GM18517 (cell line): ENCODE measurements at regions not wholly inside any gene's neighbourhood (a gene's known extent, or its start where the extent isn't known, plus 50 kb on each side); places are given as distances from the start of the nearest gene placed in this dataset.

Source experiments
- ATAC-seq: cut with Tn5 transposase; IDR thresholded peaks from one replicate; pipeline ENCODE4 v1.9.1; 2021; ENCODE audit warnings: mild to moderate bottlenecking, moderate library complexity; ENCODE audit not compliant: unreplicated experiment

DNA sequence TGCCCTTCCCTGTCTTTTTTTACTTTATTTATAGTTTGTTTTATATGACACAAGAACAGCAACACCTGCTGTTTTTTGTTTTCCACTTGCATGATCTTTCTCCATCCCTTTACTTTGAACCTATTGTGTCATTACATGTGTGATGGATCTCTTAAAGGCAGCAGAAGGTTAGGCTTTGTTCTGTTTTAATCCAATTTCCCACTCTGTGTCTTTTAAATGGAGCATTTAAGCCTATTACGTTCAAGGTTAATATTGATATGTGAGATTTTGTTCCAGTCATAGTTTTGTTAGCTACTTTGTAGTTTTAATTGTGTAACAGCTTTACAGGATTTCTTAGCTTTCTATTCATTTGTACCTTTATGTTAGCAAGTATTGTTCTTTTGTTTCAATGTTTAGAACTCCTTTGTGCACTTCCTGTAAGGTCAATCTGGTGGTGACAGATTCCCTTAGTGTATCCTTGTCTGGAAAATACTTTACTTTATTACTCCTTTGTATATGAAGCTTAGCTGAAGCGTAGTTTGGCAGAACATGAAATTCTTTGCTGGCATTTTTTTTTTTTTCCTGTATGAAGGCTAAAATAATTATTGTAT, 1443.0 kb upstream of the LRRTM1 start:
- no peak for ATAC-seq

- ATAC-seq = no peak
Observed at GRCh38 chr2:81739966-81740365, 1435.4 kb upstream of the LRRTM1 start.

DNA sequence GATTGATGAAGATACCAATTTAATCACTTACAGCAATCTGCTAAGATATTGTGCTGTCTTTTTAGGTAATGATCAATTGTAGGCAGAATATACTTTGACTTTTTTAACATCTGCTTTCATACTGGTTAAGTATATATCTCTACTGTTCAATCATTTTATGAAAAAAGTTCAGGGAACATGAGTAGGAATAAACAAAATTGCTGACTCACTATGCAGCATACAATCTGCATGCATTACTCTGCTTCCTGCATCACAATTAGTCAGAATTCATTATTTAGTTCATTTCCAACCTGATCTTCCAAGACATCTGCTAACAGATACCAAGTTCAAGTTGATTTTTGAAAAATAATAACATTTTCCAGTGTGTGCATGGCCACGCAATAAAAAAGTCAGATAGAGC, 1430.4 kb upstream of the LRRTM1 start:
- no peak for ATAC-seq

- ATAC-seq = no peak
Observed at GRCh38 chr2:81714817-81715216, 1410.3 kb upstream of the LRRTM1 start.

DNA sequence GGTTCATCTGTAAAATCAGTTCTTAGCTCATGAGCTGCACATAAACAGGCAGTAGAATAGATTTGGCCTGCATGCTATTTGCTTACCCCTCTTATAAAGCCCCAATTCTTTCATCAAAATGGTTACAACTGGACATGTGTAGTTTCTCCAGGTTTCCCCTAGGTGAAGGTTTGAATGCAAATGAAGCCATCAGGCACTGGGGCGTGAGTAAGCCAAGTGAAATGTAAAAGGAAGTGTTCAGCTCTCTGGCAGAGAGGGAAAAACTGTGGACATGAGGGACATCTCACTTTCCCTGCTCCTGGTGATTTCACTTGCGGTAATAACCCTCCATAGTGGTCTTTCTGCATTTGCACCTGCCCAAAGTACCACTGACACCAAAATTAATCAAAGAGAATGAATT, 1402.3 kb upstream of the LRRTM1 start:
- no peak for ATAC-seq

- no peak for ATAC-seq
Observed at GRCh38 chr2:81703831-81704230, 1399.3 kb upstream of the LRRTM1 start.

GRCh38 chr2:81692566-81692965, 1388.0 kb upstream of the LRRTM1 start:
- no peak for ATAC-seq

DNA sequence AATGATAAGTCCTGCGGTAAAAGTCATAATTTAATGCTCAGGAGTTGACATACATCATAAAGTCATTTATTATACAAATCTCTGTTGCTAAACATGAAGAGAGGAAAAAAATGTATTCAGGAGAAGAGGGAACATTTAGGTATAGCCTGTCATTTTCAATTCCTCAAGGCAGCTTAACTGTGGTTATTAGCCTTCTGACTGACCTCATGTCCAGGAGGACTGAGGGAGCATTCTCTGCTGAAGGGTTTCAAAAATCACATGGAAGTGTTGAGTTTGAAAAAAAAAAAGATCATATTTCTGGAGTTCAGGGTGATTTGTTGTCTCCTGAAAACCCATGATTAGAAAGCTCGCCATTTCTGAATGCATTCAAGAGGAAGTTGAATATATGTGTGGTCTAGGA, 1371.1 kb upstream of the LRRTM1 start:
- ATAC-seq = no peak

GRCh38 chr2:81672923-81673322, 1368.4 kb upstream of the LRRTM1 start:
- ATAC-seq = no peak

DNA sequence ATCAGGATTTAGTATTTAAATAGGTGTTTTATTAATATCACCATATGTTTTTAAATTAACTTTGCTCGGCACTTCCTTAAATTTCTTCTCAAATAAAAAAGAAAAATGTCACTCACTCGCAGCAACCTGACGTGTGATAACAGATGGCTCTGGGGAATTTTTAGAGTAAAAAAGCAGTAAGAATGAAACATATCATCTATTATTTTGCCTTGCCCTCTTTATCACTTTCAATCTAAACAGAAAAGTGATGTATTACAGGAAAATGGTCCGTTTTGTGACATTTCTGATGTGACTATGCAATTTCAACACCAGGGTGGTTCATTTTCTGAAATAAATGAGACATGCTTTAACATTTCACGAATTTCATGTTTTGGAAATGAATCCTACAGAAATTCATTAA, 1368.0 kb upstream of the LRRTM1 start:
- no peak for ATAC-seq

DNA sequence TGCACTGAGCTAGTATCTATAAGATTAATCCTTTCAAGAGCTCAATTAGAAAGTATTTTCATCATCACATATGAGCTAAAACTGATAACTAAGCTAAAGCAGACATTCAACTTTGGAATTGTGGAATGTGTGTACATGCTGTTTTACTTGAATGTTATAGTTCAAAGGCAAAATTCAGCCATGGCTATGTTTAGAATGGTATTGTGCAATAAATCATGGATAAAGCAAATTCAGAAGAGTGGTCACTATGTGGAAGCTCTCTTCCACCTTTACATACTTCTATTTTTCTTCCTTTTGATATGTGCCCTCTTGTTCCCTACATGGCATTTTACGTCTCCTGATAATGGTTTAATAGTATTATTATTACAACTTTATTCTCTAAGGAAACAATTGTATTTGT, 1366.3 kb upstream of the LRRTM1 start:
- ATAC-seq = no peak

DNA sequence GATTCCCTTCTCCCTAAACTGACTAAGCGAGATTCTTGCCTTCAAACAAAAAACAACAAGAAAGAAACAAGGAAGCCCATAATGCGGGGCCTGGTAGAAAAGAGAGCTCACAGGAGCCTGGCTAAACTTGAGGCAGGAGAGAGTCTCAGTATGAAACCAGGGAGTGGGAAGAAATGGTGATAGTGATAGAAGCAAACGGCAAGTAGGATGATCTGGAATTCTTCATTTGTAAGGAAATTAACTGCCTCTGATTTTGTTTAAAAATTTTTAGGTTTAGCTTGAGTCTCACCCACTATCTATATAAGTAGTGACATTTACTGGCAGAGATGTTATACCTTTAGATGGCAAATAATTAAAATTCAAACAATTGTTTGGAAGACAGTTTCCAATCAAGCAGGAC, 1356.5 kb upstream of the LRRTM1 start:
- no peak for ATAC-seq

GRCh38 chr2:81658227-81658626, 1353.7 kb upstream of the LRRTM1 start:
- ATAC-seq = no peak

- no peak for ATAC-seq
Observed at GRCh38 chr2:81650048-81650971, 1345.8 kb upstream of the LRRTM1 start.

DNA sequence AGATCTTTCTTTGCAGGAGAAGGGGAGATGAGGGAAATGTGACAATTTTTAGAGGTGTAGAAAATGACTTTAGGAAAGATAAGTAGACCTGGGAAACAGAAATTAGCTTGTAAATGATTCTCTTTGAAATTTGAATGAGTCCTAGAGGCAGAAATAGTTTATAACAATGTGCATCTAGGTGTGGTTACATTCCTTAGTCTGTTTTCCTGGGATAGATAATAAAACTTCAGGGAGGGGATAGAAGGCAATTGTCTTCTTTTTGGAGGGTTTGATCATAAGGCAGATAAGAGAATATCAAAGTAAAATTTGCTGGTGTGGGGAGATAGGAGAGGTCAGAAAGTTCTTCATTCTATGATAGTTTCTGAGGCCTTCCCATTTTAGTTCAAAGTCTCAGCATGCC, 1344.3 kb upstream of the LRRTM1 start:
- ATAC-seq = no peak

DNA sequence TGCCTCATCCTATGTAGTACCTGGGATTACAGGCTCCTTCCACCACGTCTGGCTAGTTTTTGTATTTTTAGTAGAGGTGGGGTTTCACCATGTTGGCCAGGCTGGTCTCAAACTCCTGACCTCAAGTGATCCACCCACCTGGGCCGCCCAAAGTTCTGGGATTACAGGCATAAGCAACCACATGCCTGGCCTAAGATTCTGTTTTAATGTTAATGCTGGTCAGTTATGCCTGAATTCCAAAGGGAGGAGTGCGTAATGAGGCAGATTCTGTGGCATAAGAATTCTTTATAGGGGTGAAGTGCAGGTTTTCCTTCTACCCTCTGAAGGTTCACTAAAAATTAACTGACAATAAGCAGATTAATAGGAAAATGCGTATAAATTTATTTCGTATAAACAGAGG, 1343.8 kb upstream of the LRRTM1 start:
- ATAC-seq = no peak

DNA sequence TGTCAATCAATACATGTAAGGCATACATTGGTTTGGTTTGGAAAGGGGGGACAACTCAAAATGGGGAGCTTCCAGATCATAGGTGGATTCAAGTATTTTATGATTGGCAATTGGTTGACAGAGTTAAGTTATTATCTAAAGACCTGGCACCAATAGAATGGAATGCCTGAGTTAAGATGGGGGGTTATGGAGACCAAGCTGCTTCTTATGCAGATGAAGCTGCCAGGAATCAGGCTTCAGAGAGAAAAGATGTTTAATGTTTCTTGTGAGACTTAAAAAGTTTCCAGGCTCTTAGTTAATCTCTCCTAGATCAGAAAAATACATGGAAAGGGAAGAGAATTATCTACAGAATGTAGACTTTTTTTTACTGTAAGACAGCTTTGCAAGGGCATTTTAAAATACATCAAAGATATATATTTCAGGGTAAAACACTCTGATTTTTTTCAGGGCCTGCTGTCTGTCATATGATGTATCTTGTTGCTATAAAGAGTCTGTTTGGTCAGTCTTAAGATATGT, 1343.2 kb upstream of the LRRTM1 start:
- no peak for ATAC-seq

GRCh38 chr2:81645745-81646301, 1341.3 kb upstream of the LRRTM1 start:
- no peak for ATAC-seq

GRCh38 chr2:81644189-81644588, 1339.6 kb upstream of the LRRTM1 start:
- ATAC-seq = no peak

DNA sequence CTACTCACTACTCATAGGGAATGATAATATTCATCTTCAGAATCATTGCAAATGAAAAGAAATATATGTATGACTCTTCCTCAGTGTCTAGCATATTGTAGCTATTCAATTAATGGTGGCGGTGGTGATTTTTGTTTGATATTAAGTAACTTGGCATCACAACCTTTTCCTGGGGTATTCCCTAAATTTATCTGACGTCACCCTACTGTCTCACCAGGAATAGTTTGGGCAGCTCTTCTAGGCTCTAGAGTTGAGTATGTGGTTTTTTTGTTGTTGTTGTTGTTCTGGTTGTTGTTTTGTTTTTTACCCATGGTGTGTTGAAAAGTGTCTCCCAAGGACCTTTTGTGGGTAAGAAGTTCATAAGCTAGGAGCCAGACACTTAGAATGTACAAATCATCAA, 1320.3 kb upstream of the LRRTM1 start:
- no peak for ATAC-seq

DNA sequence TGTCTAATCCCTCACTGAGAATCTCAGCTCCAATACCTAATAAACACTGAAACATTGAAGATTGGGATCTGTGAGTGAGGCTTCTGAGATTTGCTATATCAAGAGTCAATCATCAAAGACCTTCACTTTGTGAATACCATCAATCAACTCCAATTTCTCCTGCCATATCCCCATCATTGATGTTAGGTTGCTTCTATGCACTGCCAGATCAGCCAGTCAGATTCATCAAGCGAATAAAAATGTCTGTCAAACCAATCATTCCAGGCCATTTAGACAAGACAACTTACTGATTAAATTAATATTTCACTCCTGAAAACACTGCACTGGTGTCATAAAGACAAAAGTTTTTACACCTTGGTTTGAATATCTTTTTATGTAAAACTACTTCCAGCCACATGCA, 1295.5 kb upstream of the LRRTM1 start:
- no peak for ATAC-seq

GRCh38 chr2:81598453-81598852, 1293.9 kb upstream of the LRRTM1 start:
- ATAC-seq = no peak
